LNCaP clone FGC (cell line): ENCODE measurements at regions not wholly inside any gene's neighbourhood (a gene's known extent, or its start where the extent isn't known, plus 50 kb on each side); places are given as distances from the start of the nearest gene placed in this dataset.
"Not testable (repeated sequence)": the region's sequence is repeated elsewhere in the genome, so short reads cannot be mapped to it uniquely, and the experiment has no call there.

Experiments used
- DNase-seq: peaks from one replicate; pipeline ENCODE4 v3.0.0-alpha.2; 2011; ENCODE audit warnings: low read depth
- H3K4me3 ChIP-seq: 2 replicates; pipeline ENCODE4 v1.5.1; 2011; ENCODE audit warnings: mild to moderate bottlenecking, low read depth, low read length, control low read depth
- TF ChIP-seq, protein P1 (sequence below): IDR thresholded peaks from 2 replicates; pipeline ENCODE4 v1.5.1; 2012; ENCODE audit warnings: mild to moderate bottlenecking; ENCODE audit not compliant: control insufficient read depth, insufficient read depth; ENCODE audit errors: extremely low read depth

DNA sequence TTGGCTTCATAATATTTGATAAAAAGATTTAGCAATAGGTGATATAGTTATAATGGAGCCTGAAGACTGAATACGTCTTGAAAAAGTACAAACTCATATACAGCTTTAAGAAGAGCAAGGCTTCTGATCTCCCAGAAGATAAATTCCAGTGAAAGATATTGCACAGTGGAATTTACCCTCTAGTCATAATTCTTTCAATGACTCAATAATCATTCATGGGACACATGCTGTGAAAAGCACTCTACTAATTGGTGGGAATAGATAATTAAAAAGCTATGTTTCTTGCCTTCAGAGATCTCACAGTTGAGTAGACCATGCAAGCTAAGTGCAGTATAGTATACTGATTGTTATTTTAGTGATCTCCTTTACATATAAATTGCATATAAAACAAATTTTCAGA lies 538.6 kb upstream of the CYLC2 start:
- TF ChIP-seq, protein P1, sequence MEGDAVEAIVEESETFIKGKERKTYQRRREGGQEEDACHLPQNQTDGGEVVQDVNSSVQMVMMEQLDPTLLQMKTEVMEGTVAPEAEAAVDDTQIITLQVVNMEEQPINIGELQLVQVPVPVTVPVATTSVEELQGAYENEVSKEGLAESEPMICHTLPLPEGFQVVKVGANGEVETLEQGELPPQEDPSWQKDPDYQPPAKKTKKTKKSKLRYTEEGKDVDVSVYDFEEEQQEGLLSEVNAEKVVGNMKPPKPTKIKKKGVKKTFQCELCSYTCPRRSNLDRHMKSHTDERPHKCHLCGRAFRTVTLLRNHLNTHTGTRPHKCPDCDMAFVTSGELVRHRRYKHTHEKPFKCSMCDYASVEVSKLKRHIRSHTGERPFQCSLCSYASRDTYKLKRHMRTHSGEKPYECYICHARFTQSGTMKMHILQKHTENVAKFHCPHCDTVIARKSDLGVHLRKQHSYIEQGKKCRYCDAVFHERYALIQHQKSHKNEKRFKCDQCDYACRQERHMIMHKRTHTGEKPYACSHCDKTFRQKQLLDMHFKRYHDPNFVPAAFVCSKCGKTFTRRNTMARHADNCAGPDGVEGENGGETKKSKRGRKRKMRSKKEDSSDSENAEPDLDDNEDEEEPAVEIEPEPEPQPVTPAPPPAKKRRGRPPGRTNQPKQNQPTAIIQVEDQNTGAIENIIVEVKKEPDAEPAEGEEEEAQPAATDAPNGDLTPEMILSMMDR: no peak
- H3K4me3 ChIP-seq: no peak overlapping the region
- DNase-seq: no peak

DNA sequence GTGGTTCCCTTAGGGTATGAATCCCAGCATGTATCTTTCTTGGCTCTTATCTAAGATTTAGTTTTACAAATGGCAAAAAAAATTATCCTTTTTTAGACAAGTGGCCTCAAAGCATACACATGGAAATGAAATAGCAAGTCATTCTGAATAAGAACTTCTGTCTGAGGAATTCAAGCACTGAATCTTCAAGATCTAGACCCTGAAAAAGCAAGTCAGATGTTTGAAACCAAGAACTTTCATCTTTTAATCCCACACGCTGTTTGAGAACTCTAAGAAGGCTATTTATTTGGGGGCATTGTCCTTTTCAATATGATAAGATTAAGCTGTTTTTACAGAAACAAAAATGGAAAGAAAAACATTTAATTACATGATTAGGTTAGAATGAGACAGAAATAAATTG lies 549.2 kb upstream of the CYLC2 start:
- no peak for DNase-seq
- TF ChIP-seq, protein P1: no peak

DNA sequence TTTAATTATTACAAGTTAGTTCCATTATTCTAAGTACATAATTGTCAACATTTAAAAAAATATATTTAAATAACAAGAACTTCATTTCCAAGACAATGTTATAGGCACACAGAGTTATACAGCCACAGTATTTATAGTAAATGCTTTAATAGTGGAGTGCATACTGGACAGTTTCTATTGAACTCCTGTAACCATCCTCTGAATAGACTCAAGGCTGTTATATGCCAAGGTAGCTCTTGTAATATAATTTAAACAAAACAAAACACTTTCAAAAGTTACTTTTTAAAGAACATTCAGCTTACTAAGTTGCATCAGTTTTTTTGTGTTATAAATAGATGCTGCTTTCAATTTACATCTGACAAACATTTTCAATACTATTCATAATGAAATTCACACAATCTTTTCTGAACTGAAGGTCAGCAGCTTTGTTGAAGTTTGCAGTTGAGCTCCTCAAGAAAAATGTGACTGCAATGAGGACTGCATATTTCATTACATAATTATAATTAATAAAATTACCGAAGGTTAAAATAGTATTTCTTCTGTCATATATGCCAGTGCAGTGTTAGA lies 549.9 kb upstream of the CYLC2 start:
- no peak for DNase-seq
- no peak overlapping the region for H3K4me3 ChIP-seq
- TF ChIP-seq, protein P1: no peak

More for the DNA sequence above, 549.2 kb upstream of the CYLC2 start:
- H3K4me3 ChIP-seq: no peak overlapping the region

DNA sequence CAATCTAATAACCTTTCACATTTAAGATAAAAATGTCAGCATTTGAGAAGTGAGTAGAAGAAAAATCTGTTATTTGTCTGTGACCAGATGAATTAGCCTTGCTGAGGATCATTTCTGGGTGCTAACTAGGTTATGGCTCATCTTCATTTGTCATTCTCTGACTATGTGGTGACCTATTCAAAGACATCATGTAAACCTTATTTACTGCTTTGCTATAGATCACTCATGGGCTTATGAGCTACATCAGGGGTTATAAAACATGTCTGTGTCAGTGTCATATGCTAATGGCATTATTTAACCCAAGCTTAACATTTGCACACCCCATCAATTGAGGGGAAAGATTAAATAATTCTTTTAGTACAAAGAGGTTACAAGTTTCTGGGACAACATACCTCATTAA lies 555.5 kb upstream of the CYLC2 start:
- DNase-seq: no peak
- TF ChIP-seq, protein P1: no peak
- no peak overlapping the region for H3K4me3 ChIP-seq

DNA sequence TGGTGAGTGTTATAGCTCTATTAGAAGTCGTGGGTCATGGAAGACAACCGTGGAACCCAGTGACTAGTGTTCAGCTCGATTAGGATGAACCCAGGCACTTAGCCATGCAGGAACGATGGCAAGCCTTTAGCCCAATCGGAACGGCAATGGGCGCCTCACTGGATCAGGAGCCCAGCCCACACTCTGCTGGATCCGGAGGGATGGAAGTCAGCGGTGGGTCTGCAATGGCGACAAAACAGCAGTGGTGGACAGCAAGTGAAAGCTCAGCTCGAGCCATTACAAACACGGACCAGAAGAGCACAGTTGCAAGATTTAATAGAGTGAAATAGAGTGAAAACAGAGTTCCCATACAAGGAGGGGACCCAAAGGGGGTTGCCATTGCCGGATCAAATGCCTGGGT lies 558.5 kb upstream of the CYLC2 start:
- not testable (repeated sequence) for DNase-seq, H3K4me3 ChIP-seq

DNA sequence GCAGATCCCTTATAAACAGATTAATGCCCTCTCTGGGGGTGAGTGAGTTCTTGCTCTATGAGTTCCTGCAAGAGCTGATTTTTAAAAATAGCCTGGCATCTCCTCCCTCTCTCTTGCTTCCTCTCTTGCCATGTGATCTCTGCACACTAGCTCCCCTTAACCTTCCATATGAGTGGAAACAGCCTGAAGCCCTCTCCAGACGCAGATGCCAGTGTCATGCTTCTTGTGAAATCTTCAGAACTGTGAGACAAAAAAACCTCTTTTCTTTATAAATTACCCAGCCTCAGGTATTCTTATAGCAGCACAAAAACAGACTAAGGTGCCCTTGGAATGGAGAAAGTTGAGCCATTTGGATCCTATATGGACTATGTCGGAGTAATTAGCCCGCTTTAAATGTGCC lies 559.7 kb upstream of the CYLC2 start:
- H3K4me3 ChIP-seq: no peak overlapping the region
- DNase-seq: no peak
- TF ChIP-seq, protein P1: no peak

DNA sequence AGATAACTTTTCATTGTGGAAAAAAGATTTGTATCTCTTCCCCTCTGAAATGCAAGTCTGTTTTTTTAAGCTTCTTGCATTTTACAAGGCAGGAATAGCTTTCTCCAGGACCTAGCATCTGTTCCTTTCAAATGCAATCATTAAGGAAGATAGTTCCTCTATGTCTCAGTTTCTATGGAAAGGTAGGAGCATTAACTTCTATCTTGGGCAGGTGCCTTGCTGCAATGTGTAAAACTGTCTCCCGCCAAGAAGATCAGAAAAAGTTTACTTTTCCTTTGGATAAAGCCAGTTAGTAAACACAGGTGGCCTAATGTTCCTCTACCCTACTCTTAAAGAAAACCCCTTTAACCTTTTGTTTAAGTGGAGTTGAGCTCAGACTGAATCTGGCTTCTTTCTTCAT lies 560.6 kb upstream of the CYLC2 start:
- peak; percentile 39 for DNase-seq
- H3K4me3 ChIP-seq: no peak overlapping the region
- TF ChIP-seq, protein P1: no peak
